Endothelial cell (in vitro differentiated cells): ENCODE measurements at regions not wholly inside any gene's neighbourhood (a gene's known extent, or its start where the extent isn't known, plus 50 kb on each side); places are given as distances from the start of the nearest gene placed in this dataset.

Source experiments
- DNase-seq: peaks from one replicate; pipeline ENCODE4 v3.0.0; 2021; ENCODE audit warnings: low spot score
- H3K27ac Mint-ChIP-seq: one replicate; pipeline ENCODE4 v1.8.0; 2021; ENCODE audit warnings: mixed read lengths, inconsistent platforms; ENCODE audit not compliant: unreplicated experiment
- H3K27me3 Mint-ChIP-seq: one replicate; pipeline ENCODE4 v1.8.0; 2021; ENCODE audit warnings: mild to moderate bottlenecking, moderate library complexity, mixed read lengths, inconsistent platforms; ENCODE audit not compliant: unreplicated experiment
- H3K36me3 Mint-ChIP-seq: one replicate; pipeline ENCODE4 v1.8.0; 2021; ENCODE audit warnings: mild to moderate bottlenecking, low read depth, mixed read lengths, inconsistent platforms; ENCODE audit not compliant: unreplicated experiment
- H3K4me1 Mint-ChIP-seq: one replicate; pipeline ENCODE4 v1.8.0; 2021; ENCODE audit warnings: mild to moderate bottlenecking, mixed read lengths, inconsistent platforms; ENCODE audit not compliant: unreplicated experiment
- H3K4me3 Mint-ChIP-seq: one replicate; pipeline ENCODE4 v1.8.0; 2021; ENCODE audit warnings: mild to moderate bottlenecking, mixed read lengths, inconsistent platforms; ENCODE audit not compliant: unreplicated experiment
- H3K9me3 Mint-ChIP-seq: one replicate; pipeline ENCODE4 v1.8.0; 2021; ENCODE audit warnings: mixed read lengths, inconsistent platforms; ENCODE audit not compliant: unreplicated experiment
- CTCF ChIP-seq: fragments of 200-600 bp; sonication (generic); IDR thresholded peaks from one replicate; pipeline ENCODE4 v1.5.0; 2021; ENCODE audit warnings: antibody characterized with exemption; ENCODE audit not compliant: unreplicated experiment

- Mint-ChIP-seq H3K36me3 (no peaks in the 10 kb centered on the region), H3K27ac (no peak overlapping the region), H3K27me3 (no peaks in the 10 kb centered on the region), H3K4me3 (no peak overlapping the region), H3K4me1 (no peaks in the 10 kb centered on the region), H3K9me3 (no peaks in the 10 kb centered on the region)
- no peak for TF ChIP-seq CTCF
- no peak for DNase-seq
Measured at GRCh38 chr4:28256295-28256694, 1395.7 kb downstream of the STIM2 start.

GRCh38 chr4:28259951-28260350, 1399.3 kb downstream of the STIM2 start:
- Mint-ChIP-seq H3K36me3 (no peaks in the 10 kb centered on the region), H3K4me1 (no peaks in the 10 kb centered on the region)

GRCh38 chr4:28267166-28267565, 1406.5 kb downstream of the STIM2 start:
- H3K9me3 Mint-ChIP-seq = no peaks in the 10 kb centered on the region
- DNase-seq = no peak
- H3K27ac Mint-ChIP-seq = no peak overlapping the region
- no peak for TF ChIP-seq CTCF
- no peak overlapping the region for H3K4me3 Mint-ChIP-seq
- no peaks in the 10 kb centered on the region for H3K27me3 Mint-ChIP-seq
- no peaks in the 10 kb centered on the region for H3K36me3 Mint-ChIP-seq
- no peaks in the 10 kb centered on the region for H3K4me1 Mint-ChIP-seq

More at GRCh38 chr4:28259951-28260350, 1399.3 kb downstream of the STIM2 start:
- Mint-ChIP-seq H3K27ac (no peak overlapping the region), H3K4me3 (no peak overlapping the region), H3K9me3 (no peaks in the 10 kb centered on the region), H3K27me3 (no peaks in the 10 kb centered on the region)
- no peak for DNase-seq
- TF ChIP-seq CTCF = no peak

- no peak for TF ChIP-seq CTCF
- no peak overlapping the region for H3K4me3 Mint-ChIP-seq
- no peaks in the 10 kb centered on the region for H3K9me3 Mint-ChIP-seq
- no peaks in the 10 kb centered on the region for H3K36me3 Mint-ChIP-seq
- no peaks in the 10 kb centered on the region for H3K4me1 Mint-ChIP-seq
- no peak for DNase-seq
- H3K27me3 Mint-ChIP-seq = no peaks in the 10 kb centered on the region
- no peak overlapping the region for H3K27ac Mint-ChIP-seq
Measured at GRCh38 chr4:28269426-28269825, 1408.8 kb downstream of the STIM2 start.

GRCh38 chr4:28277931-28278330, 1417.3 kb downstream of the STIM2 start:
- Mint-ChIP-seq H3K27ac (no peak overlapping the region), H3K36me3 (no peaks in the 10 kb centered on the region), H3K9me3 (no peaks in the 10 kb centered on the region), H3K27me3 (no peaks in the 10 kb centered on the region), H3K4me3 (no peak overlapping the region), H3K4me1 (no peaks in the 10 kb centered on the region)
- no peak for DNase-seq
- TF ChIP-seq CTCF = no peak
